HG03135 (cell line): ENCODE measurements at regions not wholly inside any gene's neighbourhood (a gene's known extent, or its start where the extent isn't known, plus 50 kb on each side); places are given as distances from the start of the nearest gene placed in this dataset.

Experiments
- ATAC-seq: cut with Tn5 transposase; IDR thresholded peaks from one replicate; pipeline ENCODE4 v1.9.1; 2021; ENCODE audit warnings: mild to moderate bottlenecking, moderate library complexity; ENCODE audit not compliant: unreplicated experiment

- ATAC-seq, result no peak
Observed at GRCh38 chr6:119483908-119484307, 134.3 kb upstream of the MAN1A1 start.

GRCh38 chr6:119482850-119483285, 133.3 kb upstream of the MAN1A1 start:
- ATAC-seq, result no peak

GRCh38 chr6:119481976-119482375, 132.4 kb upstream of the MAN1A1 start:
- no peak for ATAC-seq

GRCh38 chr6:119480961-119481497, 131.5 kb upstream of the MAN1A1 start:
- no peak for ATAC-seq

- ATAC-seq, result no peak
Observed at GRCh38 chr6:119479860-119480655, 130.5 kb upstream of the MAN1A1 start.

- ATAC-seq, result peak; percentile 84
Observed at GRCh38 chr6:119476554-119476953, 127.0 kb upstream of the MAN1A1 start.

GRCh38 chr6:119476024-119476423, 126.5 kb upstream of the MAN1A1 start:
- no peak for ATAC-seq

- no peak for ATAC-seq
Observed at GRCh38 chr6:119470893-119471542, 121.5 kb upstream of the MAN1A1 start.

GRCh38 chr6:119467488-119468081, 118.0 kb upstream of the MAN1A1 start:
- ATAC-seq, result no peak

GRCh38 chr6:119466226-119466625, 116.7 kb upstream of the MAN1A1 start:
- no peak for ATAC-seq

GRCh38 chr6:119463081-119463626, 113.6 kb upstream of the MAN1A1 start:
- peak; percentile 67 for ATAC-seq

GRCh38 chr6:119461187-119461586, 111.6 kb upstream of the MAN1A1 start:
- no peak for ATAC-seq

- ATAC-seq, result peak; percentile 74
Observed at GRCh38 chr6:119459207-119459974, 109.8 kb upstream of the MAN1A1 start.

- ATAC-seq, result no peak
Observed at GRCh38 chr6:119454714-119455113, 105.2 kb upstream of the MAN1A1 start.

GRCh38 chr6:119453242-119454200, 104.0 kb upstream of the MAN1A1 start:
- no peak for ATAC-seq

- ATAC-seq, result no peak
Observed at GRCh38 chr6:119449331-119450156, 100.0 kb upstream of the MAN1A1 start.

- ATAC-seq, result no peak
Observed at GRCh38 chr6:119447921-119448320, 98.4 kb upstream of the MAN1A1 start.

GRCh38 chr6:119446609-119447008, 97.0 kb upstream of the MAN1A1 start:
- ATAC-seq, result no peak

- no peak for ATAC-seq
Observed at GRCh38 chr6:119446115-119446554, 96.6 kb upstream of the MAN1A1 start.
